Osteocyte (in vitro differentiated cells): ENCODE measurements at regions not wholly inside any gene's neighbourhood (a gene's known extent, or its start where the extent isn't known, plus 50 kb on each side); places are given as distances from the start of the nearest gene placed in this dataset.

Experiments used
- DNase-seq: peaks from one replicate; pipeline ENCODE4 v3.0.0; 2021; ENCODE audit warnings: mixed read lengths; ENCODE audit not compliant: unreplicated experiment; ENCODE audit errors: extremely low spot score
- H3K27ac Mint-ChIP-seq: one replicate; pipeline ENCODE4 v1.8.0; 2021; ENCODE audit warnings: mild to moderate bottlenecking, mixed read lengths; ENCODE audit not compliant: unreplicated experiment
- H3K27me3 Mint-ChIP-seq: one replicate; pipeline ENCODE4 v1.8.0; 2021; ENCODE audit warnings: mixed read lengths; ENCODE audit not compliant: unreplicated experiment
- H3K36me3 Mint-ChIP-seq: one replicate; pipeline ENCODE4 v1.8.0; 2021; ENCODE audit warnings: mixed read lengths; ENCODE audit not compliant: unreplicated experiment
- H3K4me1 Mint-ChIP-seq: one replicate; pipeline ENCODE4 v1.8.0; 2021; ENCODE audit warnings: mixed read lengths; ENCODE audit not compliant: unreplicated experiment
- H3K4me3 Mint-ChIP-seq: one replicate; pipeline ENCODE4 v1.8.0; 2021; ENCODE audit warnings: mild to moderate bottlenecking, moderate library complexity, mixed read lengths; ENCODE audit not compliant: unreplicated experiment
- H3K9me3 Mint-ChIP-seq: one replicate; pipeline ENCODE4 v1.8.0; 2021; ENCODE audit warnings: mixed read lengths; ENCODE audit not compliant: unreplicated experiment
- CTCF ChIP-seq: fragments of 200-600 bp; sonication (generic); IDR thresholded peaks from 2 replicates; pipeline ENCODE4 v1.5.0; 2021; ENCODE audit warnings: antibody characterized with exemption, mild to moderate bottlenecking, moderate library complexity

GRCh38 chr2:19127616-19128015 lies 230.8 kb downstream of the OSR1 start:
- no peak for TF ChIP-seq CTCF
- H3K27ac Mint-ChIP-seq, result no peak overlapping the region
- H3K4me1 Mint-ChIP-seq, result peaks cover 43% of the 10 kb centered on the region
- H3K4me3 Mint-ChIP-seq, result no peak overlapping the region
- no peak for DNase-seq
- no peaks in the 10 kb centered on the region for H3K36me3 Mint-ChIP-seq
- H3K9me3 Mint-ChIP-seq, result no peaks in the 10 kb centered on the region
- H3K27me3 Mint-ChIP-seq, result no peaks in the 10 kb centered on the region

GRCh38 chr2:19125901-19126680 lies 232.3 kb downstream of the OSR1 start:
- no peak for TF ChIP-seq CTCF
- Mint-ChIP-seq H3K27me3 (no peaks in the 10 kb centered on the region), H3K36me3 (no peaks in the 10 kb centered on the region), H3K4me3 (no peak overlapping the region), H3K27ac (no peak overlapping the region), H3K9me3 (no peaks in the 10 kb centered on the region), H3K4me1 (peaks cover 36% of the 10 kb centered on the region)
- DNase-seq, result no peak

- Mint-ChIP-seq H3K27ac (no peak overlapping the region), H3K9me3 (no peaks in the 10 kb centered on the region), H3K36me3 (no peaks in the 10 kb centered on the region), H3K4me3 (no peak overlapping the region), H3K27me3 (no peaks in the 10 kb centered on the region), H3K4me1 (peaks cover 33% of the 10 kb centered on the region)
- no peak for DNase-seq
- TF ChIP-seq CTCF, result no peak
Observed at GRCh38 chr2:19124135-19124534, 234.3 kb downstream of the OSR1 start.

GRCh38 chr2:19123556-19123955 lies 234.9 kb downstream of the OSR1 start:
- H3K4me3 Mint-ChIP-seq, result no peak overlapping the region

GRCh38 chr2:19122220-19122619 lies 236.2 kb downstream of the OSR1 start:
- no peak for DNase-seq
- Mint-ChIP-seq H3K9me3 (no peaks in the 10 kb centered on the region), H3K27ac (no peak overlapping the region), H3K4me1 (peaks cover 33% of the 10 kb centered on the region), H3K36me3 (no peaks in the 10 kb centered on the region), H3K27me3 (no peaks in the 10 kb centered on the region), H3K4me3 (no peak overlapping the region)
- no peak for TF ChIP-seq CTCF

More at GRCh38 chr2:19123556-19123955, 234.9 kb downstream of the OSR1 start:
- H3K27me3 Mint-ChIP-seq, result no peaks in the 10 kb centered on the region
- no peak for TF ChIP-seq CTCF
- DNase-seq, result no peak
- peaks cover 33% of the 10 kb centered on the region for H3K4me1 Mint-ChIP-seq
- no peak overlapping the region for H3K27ac Mint-ChIP-seq
- H3K36me3 Mint-ChIP-seq, result no peaks in the 10 kb centered on the region
- no peaks in the 10 kb centered on the region for H3K9me3 Mint-ChIP-seq
